Endodermal cell (in vitro differentiated cells): ENCODE measurements at regions not wholly inside any gene's neighbourhood (a gene's known extent, or its start where the extent isn't known, plus 50 kb on each side); places are given as distances from the start of the nearest gene placed in this dataset.

Experiments used
- DNase-seq: peaks from one replicate; pipeline ENCODE4 v3.0.0-alpha.2; 2017
- H3K27ac ChIP-seq: 2 replicates; pipeline ENCODE4 v1.5.1; 2013; ENCODE audit warnings: mild to moderate bottlenecking, low read depth, low read length, moderate library complexity
- H3K27me3 ChIP-seq: 2 replicates; pipeline ENCODE4 v1.6.1; 2013; ENCODE audit warnings: mild to moderate bottlenecking, low read length, moderate library complexity; ENCODE audit not compliant: insufficient read depth, control insufficient read depth, poor library complexity, severe bottlenecking
- H3K36me3 ChIP-seq: 2 replicates; pipeline ENCODE4 v1.7.0; 2013; ENCODE audit warnings: mild to moderate bottlenecking, low read length, moderate library complexity; ENCODE audit not compliant: control insufficient read depth, insufficient read depth
- H3K4me1 ChIP-seq: one replicate; pipeline ENCODE4 v1.7.0; 2013; ENCODE audit warnings: low read length; ENCODE audit not compliant: control insufficient read depth, insufficient read depth
- H3K4me3 ChIP-seq: 2 replicates; pipeline ENCODE4 v1.5.1; 2013; ENCODE audit warnings: mild to moderate bottlenecking, low read length, moderate library complexity
- H3K9ac ChIP-seq: 2 replicates; pipeline ENCODE4 v1.6.1; 2013; ENCODE audit warnings: mild to moderate bottlenecking, low read length, moderate library complexity; ENCODE audit not compliant: poor library complexity, severe bottlenecking; ENCODE audit errors: extremely low read depth
- H3K9me3 ChIP-seq: 2 replicates; pipeline ENCODE4 v1.6.1; 2013; ENCODE audit warnings: mild to moderate bottlenecking, low read length, moderate library complexity; ENCODE audit not compliant: control insufficient read depth
- H3K27ac Mint-ChIP-seq: 2 replicates; pipeline ENCODE4 v1.8.0; 2020; ENCODE audit warnings: mixed read lengths
- H3K27me3 Mint-ChIP-seq: 2 replicates; pipeline ENCODE4 v1.8.0; 2021; ENCODE audit warnings: mild to moderate bottlenecking, mixed read lengths; ENCODE audit not compliant: insufficient read depth
- H3K36me3 Mint-ChIP-seq: 2 replicates; pipeline ENCODE4 v1.8.0; 2020; ENCODE audit warnings: low read depth, mixed read lengths
- H3K4me1 Mint-ChIP-seq: 2 replicates; pipeline ENCODE4 v1.8.0; 2020; ENCODE audit warnings: mixed read lengths
- H3K4me3 Mint-ChIP-seq: 2 replicates; pipeline ENCODE4 v1.8.0; 2020; ENCODE audit warnings: mild to moderate bottlenecking, moderate library complexity, mixed read lengths
- H3K9me3 Mint-ChIP-seq: 2 replicates; pipeline ENCODE4 v1.8.0; 2020; ENCODE audit warnings: mild to moderate bottlenecking, mixed read lengths
- CTCF ChIP-seq: fragments of 200-600 bp; sonication (generic); conservative IDR thresholded peaks from 2 replicates; pipeline ENCODE4 v1.5.0; 2021; ENCODE audit warnings: antibody characterized with exemption, mild to moderate bottlenecking
- WGBS, 2 experiments: methylation state at CpG; one replicate each; pipeline versions ENCODE4 v1.1.5 to v1.1.7; 2013; ENCODE audit warnings: missing lambda C conversion rate in 2 of 2, mixed read lengths in 1 of 2; ENCODE audit not compliant: insufficient coverage in 1 of 2, insufficient read length in 1 of 2; 5-methylcytosine and 5-hydroxymethylcytosine counted together

GRCh38 chr17:5780476-5780875 lies 196.2 kb upstream of the NLRP1 start:
- no peaks in the 10 kb centered on the region for H3K4me1 ChIP-seq
- H3K9ac ChIP-seq = no peak overlapping the region
- Mint-ChIP-seq H3K9me3 (peaks cover 16% of the 10 kb centered on the region), H3K27me3 (peaks cover 11% of the 10 kb centered on the region), H3K36me3 (no peaks in the 10 kb centered on the region), H3K4me3 (no peak overlapping the region), H3K27ac (no peak overlapping the region), H3K4me1 (no peaks in the 10 kb centered on the region)
- H3K27me3 ChIP-seq = no peaks in the 10 kb centered on the region
- no peak overlapping the region for H3K27ac ChIP-seq
- no peak overlapping the region for H3K4me3 ChIP-seq
- no peaks in the 10 kb centered on the region for H3K36me3 ChIP-seq
- H3K9me3 ChIP-seq = peaks cover 12% of the 10 kb centered on the region
- DNase-seq = peak; percentile 64
- no peak for TF ChIP-seq CTCF
- WGBS, 2 experiments = 90 to 98% methylated on average over 8 to 11 of the region's 11 CpGs

- H3K4me1 ChIP-seq = no peaks in the 10 kb centered on the region
- Mint-ChIP-seq H3K4me1 (no peaks in the 10 kb centered on the region), H3K4me3 (no peak overlapping the region), H3K9me3 (peaks cover 16% of the 10 kb centered on the region), H3K27me3 (peaks cover 18% of the 10 kb centered on the region), H3K36me3 (no peaks in the 10 kb centered on the region), H3K27ac (no peak overlapping the region)
- H3K9me3 ChIP-seq = peaks cover 12% of the 10 kb centered on the region
- no peak for TF ChIP-seq CTCF
- 84 to 95% methylated on average over 6 to 13 of the region's 13 CpGs for WGBS, 2 experiments
- no peak overlapping the region for H3K4me3 ChIP-seq
- H3K9ac ChIP-seq = no peak overlapping the region
- no peaks in the 10 kb centered on the region for H3K27me3 ChIP-seq
- H3K36me3 ChIP-seq = no peaks in the 10 kb centered on the region
- no peak for DNase-seq
- H3K27ac ChIP-seq = no peak overlapping the region
Measured at GRCh38 chr17:5781236-5781927, 197.1 kb upstream of the NLRP1 start.

- H3K4me1 Mint-ChIP-seq = no peaks in the 10 kb centered on the region
- DNase-seq = no peak
- no peak for TF ChIP-seq CTCF
Measured at GRCh38 chr17:5783269-5783668, 199.0 kb upstream of the NLRP1 start.

More at GRCh38 chr17:5783269-5783668, 199.0 kb upstream of the NLRP1 start:
- Histone ChIP-seq H3K4me3 (no peak overlapping the region), H3K27me3 (no peaks in the 10 kb centered on the region), H3K36me3 (no peaks in the 10 kb centered on the region), H3K9ac (no peak overlapping the region), H3K27ac (no peak overlapping the region), H3K9me3 (peaks cover 12% of the 10 kb centered on the region), H3K4me1 (no peaks in the 10 kb centered on the region)
- no peaks in the 10 kb centered on the region for H3K36me3 Mint-ChIP-seq
- H3K9me3 Mint-ChIP-seq = peaks cover 16% of the 10 kb centered on the region
- H3K27me3 Mint-ChIP-seq = peaks cover 19% of the 10 kb centered on the region
- no peak overlapping the region for H3K4me3 Mint-ChIP-seq
- H3K27ac Mint-ChIP-seq = no peak overlapping the region
- 90 to 100% methylated on average over 3 to 4 of the region's 4 CpGs for WGBS, 2 experiments
